DOHH2 (cell line): ENCODE measurements at regions not wholly inside any gene's neighbourhood (a gene's known extent, or its start where the extent isn't known, plus 50 kb on each side); places are given as distances from the start of the nearest gene placed in this dataset.

Experiments used
- EZH2phosphoT487 ChIP-seq: fragments of 200-600 bp; sonication (generic); IDR thresholded peaks from 2 replicates; pipeline ENCODE4 v1.6.1; 2017; ENCODE audit warnings: borderline replicate concordance, mild to moderate bottlenecking, antibody characterized with exemption, low read length, moderate library complexity, mixed read lengths
- TF ChIP-seq, protein P1 (sequence below): fragments of 200-600 bp; sonication (generic); IDR thresholded peaks from one replicate; pipeline ENCODE4 v1.5.1; 2014; ENCODE audit warnings: antibody characterized with exemption, mild to moderate bottlenecking, low read depth, low read length; ENCODE audit not compliant: poor library complexity, severe bottlenecking

DNA sequence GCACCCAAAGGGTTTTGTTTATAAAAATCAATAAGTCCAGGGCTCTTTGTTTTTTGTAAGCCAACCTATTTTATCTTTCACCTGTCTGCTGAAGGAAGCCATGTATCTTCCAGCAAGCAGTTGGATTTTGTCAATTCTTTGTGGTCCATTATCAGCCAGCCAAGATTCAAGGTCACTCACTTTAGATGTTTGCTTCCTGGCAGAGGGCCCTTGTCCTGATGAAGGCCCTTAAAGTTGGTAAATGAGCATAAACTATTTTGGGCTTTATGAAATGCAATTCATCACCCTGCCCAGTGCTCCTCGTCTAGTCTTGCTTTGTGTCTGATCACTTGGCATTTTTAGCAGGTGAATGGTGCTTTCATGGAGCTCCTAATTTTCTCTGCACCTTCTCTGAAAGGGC lies 1004.2 kb downstream of the GRID1 start:
- TF ChIP-seq, protein P1, sequence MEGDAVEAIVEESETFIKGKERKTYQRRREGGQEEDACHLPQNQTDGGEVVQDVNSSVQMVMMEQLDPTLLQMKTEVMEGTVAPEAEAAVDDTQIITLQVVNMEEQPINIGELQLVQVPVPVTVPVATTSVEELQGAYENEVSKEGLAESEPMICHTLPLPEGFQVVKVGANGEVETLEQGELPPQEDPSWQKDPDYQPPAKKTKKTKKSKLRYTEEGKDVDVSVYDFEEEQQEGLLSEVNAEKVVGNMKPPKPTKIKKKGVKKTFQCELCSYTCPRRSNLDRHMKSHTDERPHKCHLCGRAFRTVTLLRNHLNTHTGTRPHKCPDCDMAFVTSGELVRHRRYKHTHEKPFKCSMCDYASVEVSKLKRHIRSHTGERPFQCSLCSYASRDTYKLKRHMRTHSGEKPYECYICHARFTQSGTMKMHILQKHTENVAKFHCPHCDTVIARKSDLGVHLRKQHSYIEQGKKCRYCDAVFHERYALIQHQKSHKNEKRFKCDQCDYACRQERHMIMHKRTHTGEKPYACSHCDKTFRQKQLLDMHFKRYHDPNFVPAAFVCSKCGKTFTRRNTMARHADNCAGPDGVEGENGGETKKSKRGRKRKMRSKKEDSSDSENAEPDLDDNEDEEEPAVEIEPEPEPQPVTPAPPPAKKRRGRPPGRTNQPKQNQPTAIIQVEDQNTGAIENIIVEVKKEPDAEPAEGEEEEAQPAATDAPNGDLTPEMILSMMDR = no peak
- TF ChIP-seq EZH2phosphoT487 = no peak
